GM12878 (cell line): ENCODE measurements at regions not wholly inside any gene's neighbourhood (a gene's known extent, or its start where the extent isn't known, plus 50 kb on each side); places are given as distances from the start of the nearest gene placed in this dataset.

Experiments
- CTCF ChIP-seq, 3 experiments: IDR thresholded peaks in 2 of 3; conservative IDR thresholded peaks in 1 of 3; 2 replicates each; pipeline ENCODE4 v1.5.1; 2011; ENCODE audit warnings: low read depth in 3 of 3, low read length in 3 of 3, mild to moderate bottlenecking in 3 of 3, control low read depth in 2 of 3, moderate library complexity in 2 of 3, inconsistent platforms in 1 of 3, mixed read lengths in 1 of 3; ENCODE audit not compliant: control insufficient read depth in 2 of 3, insufficient read depth in 1 of 3; ENCODE audit errors: extremely low read depth in 1 of 3
- EGR1 ChIP-seq, 2 experiments: IDR thresholded peaks; 1 replicate in 1 of 2; 2 replicates in 1 of 2; pipeline ENCODE4 v1.6.1; 2011 to 2012; ENCODE audit warnings: low read depth in 2 of 2, low read length in 2 of 2, borderline replicate concordance in 1 of 2, mild to moderate bottlenecking in 1 of 2, moderate library complexity in 1 of 2
- YY1 ChIP-seq: IDR thresholded peaks from 2 replicates; pipeline ENCODE4 v1.6.1; 2011; ENCODE audit warnings: low read depth, mild to moderate bottlenecking, low read length

- no peak for TF ChIP-seq CTCF (IDR thresholded peaks at IDR 0.05 in 2 of 3, conservative IDR thresholded peaks at IDR 0.05 in 1 of 3; ENCODE audit: control insufficient read depth in 2 of 3, extremely low read depth in 1 of 3, insufficient read depth in 1 of 3, low read depth in 3 of 3, low read length in 3 of 3)
- TF ChIP-seq EGR1 (IDR thresholded peaks at IDR 0.05; ENCODE audit: borderline replicate concordance in 1 of 2, low read depth in 2 of 2, low read length in 2 of 2), result no peak
- TF ChIP-seq YY1, result peak; percentile 70
Measured at GRCh38 chr6:26273673-26274588, 91.1 kb upstream of the BTN3A2 start.
